CD14-positive monocyte (primary cell): ENCODE measurements at regions not wholly inside any gene's neighbourhood (a gene's known extent, or its start where the extent isn't known, plus 50 kb on each side); places are given as distances from the start of the nearest gene placed in this dataset.

Experiments
- DNase-seq, 3 donors: peaks; one replicate each; pipeline ENCODE4 v3.0.0-alpha.2; 2011 to 2022
- H2AFZ ChIP-seq: 2 replicates; pipeline ENCODE4 v1.6.0; 2012; ENCODE audit warnings: mild to moderate bottlenecking, low read depth, low read length, inconsistent platforms; ENCODE audit not compliant: insufficient read depth, poor library complexity, severe bottlenecking
- H3K27ac ChIP-seq, 2 donors: 1 replicate in 1 of 2; 2 replicates in 1 of 2; pipeline ENCODE4 v1.5.1; 2012 to 2013; ENCODE audit warnings: low read length in 2 of 2, control low read depth in 1 of 2, inconsistent platforms in 1 of 2, low read depth in 1 of 2, mild to moderate bottlenecking in 1 of 2
- H3K27me3 ChIP-seq, 2 donors: one replicate each; pipeline versions ENCODE4 v1.6.0 to v1.6.1; 2011 to 2013; ENCODE audit warnings: low read length in 2 of 2; ENCODE audit not compliant: control insufficient read depth in 2 of 2, insufficient read depth in 2 of 2
- H3K36me3 ChIP-seq, 2 donors: replicated peaks in 1 of 2; 1 replicate in 1 of 2; 2 replicates in 1 of 2; pipeline versions ENCODE4 v1.5.1 to v1.6.1; 2012 to 2013; ENCODE audit warnings: low read length in 2 of 2, control low read depth in 1 of 2, inconsistent platforms in 1 of 2, mild to moderate bottlenecking in 1 of 2; ENCODE audit not compliant: insufficient read depth in 2 of 2, control insufficient read depth in 1 of 2
- H3K4me1 ChIP-seq, 2 donors: 1 replicate in 1 of 2; 2 replicates in 1 of 2; pipeline versions ENCODE4 v1.5.1 to v1.6.1; 2012 to 2013; ENCODE audit warnings: low read length in 2 of 2, control low read depth in 1 of 2, inconsistent platforms in 1 of 2, mild to moderate bottlenecking in 1 of 2, moderate library complexity in 1 of 2; ENCODE audit not compliant: insufficient read depth in 2 of 2, control insufficient read depth in 1 of 2
- H3K4me2 ChIP-seq: replicated peaks from 2 replicates; pipeline ENCODE3; 2012; ENCODE audit warnings: low read length, moderate library complexity, mild to moderate bottlenecking; ENCODE audit not compliant: poor library complexity, severe bottlenecking; ENCODE audit errors: extremely low read depth
- H3K4me3 ChIP-seq, 3 experiments: fragments of 200-600 bp in 1 of 3; sonication (generic) in 1 of 3; replicated peaks in 1 of 3; 1 replicate in 2 of 3; 2 replicates in 1 of 3; pipeline ENCODE4 v1.5.1; 2011 to 2013; ENCODE audit warnings: low read length in 3 of 3, mild to moderate bottlenecking in 3 of 3, control low read depth in 2 of 3, low read depth in 2 of 3, inconsistent platforms in 1 of 3, moderate library complexity in 1 of 3
- H3K79me2 ChIP-seq: 2 replicates; pipeline ENCODE4 v1.6.0; 2012; ENCODE audit warnings: mild to moderate bottlenecking, control low read depth, inconsistent platforms, low read length, moderate library complexity; ENCODE audit not compliant: insufficient read depth
- H3K9ac ChIP-seq: 2 replicates; pipeline ENCODE4 v1.6.0; 2017; ENCODE audit warnings: low read length, mild to moderate bottlenecking; ENCODE audit not compliant: insufficient read depth, poor library complexity, severe bottlenecking
- H3K9me3 ChIP-seq, 2 donors: replicated peaks in 1 of 2; 1 replicate in 1 of 2; 2 replicates in 1 of 2; pipeline versions ENCODE4 v1.5.1 to v1.6.1; 2012 to 2013; ENCODE audit warnings: low read length in 2 of 2, control low read depth in 1 of 2; ENCODE audit not compliant: control insufficient read depth in 1 of 2, insufficient read depth in 1 of 2
- H4K20me1 ChIP-seq: 2 replicates; pipeline ENCODE4 v1.6.0; 2012; ENCODE audit warnings: mild to moderate bottlenecking, low read length, control low read depth, moderate library complexity; ENCODE audit not compliant: insufficient read depth
- H3K27ac Mint-ChIP-seq, 7 donors: one replicate each; pipeline ENCODE4 v1.8.0; 2020; ENCODE audit warnings: mild to moderate bottlenecking in 7 of 7, mixed read lengths in 7 of 7, moderate library complexity in 6 of 7, inconsistent platforms in 2 of 7
- H3K27me3 Mint-ChIP-seq, 3 donors: one replicate each; pipeline ENCODE4 v1.8.0; 2021 to 2022; ENCODE audit warnings: low read depth in 3 of 3, mild to moderate bottlenecking in 3 of 3, mixed read lengths in 3 of 3, moderate library complexity in 3 of 3, inconsistent platforms in 1 of 3
- H3K36me3 Mint-ChIP-seq, 2 donors: one replicate each; pipeline ENCODE4 v1.8.0; 2020; ENCODE audit warnings: mixed read lengths in 2 of 2, inconsistent platforms in 1 of 2, mild to moderate bottlenecking in 1 of 2
- H3K4me1 Mint-ChIP-seq: one replicate; pipeline ENCODE4 v1.8.0; 2020; ENCODE audit warnings: mild to moderate bottlenecking, mixed read lengths
- H3K4me3 Mint-ChIP-seq, 2 donors: one replicate each; pipeline ENCODE4 v1.8.0; 2020; ENCODE audit warnings: mild to moderate bottlenecking in 2 of 2, mixed read lengths in 2 of 2, moderate library complexity in 1 of 2
- H3K9me3 Mint-ChIP-seq, 7 donors: one replicate each; pipeline ENCODE4 v1.8.0; 2020 to 2022; ENCODE audit warnings: mixed read lengths in 7 of 7, mild to moderate bottlenecking in 6 of 7, moderate library complexity in 6 of 7, inconsistent platforms in 2 of 7
- CTCF ChIP-seq: fragments of 200-600 bp; IDR thresholded peaks from one replicate; pipeline ENCODE4 v1.8.0; 2022; ENCODE audit warnings: antibody characterized with exemption, mild to moderate bottlenecking
- WGBS: methylation state at CpG from one replicate; pipeline ENCODE4 v1.1.5; 2013; ENCODE audit warnings: missing lambda C conversion rate; ENCODE audit not compliant: insufficient coverage; 5-methylcytosine and 5-hydroxymethylcytosine counted together
- intact Hi-C, 2 donors: fragments of 100-400 bp; cut with micrococcal nuclease; formaldehyde crosslinking; loops; one replicate each; pipeline versions ENCODE4 v1.15.0 to v1.15.1; 2023

DNA sequence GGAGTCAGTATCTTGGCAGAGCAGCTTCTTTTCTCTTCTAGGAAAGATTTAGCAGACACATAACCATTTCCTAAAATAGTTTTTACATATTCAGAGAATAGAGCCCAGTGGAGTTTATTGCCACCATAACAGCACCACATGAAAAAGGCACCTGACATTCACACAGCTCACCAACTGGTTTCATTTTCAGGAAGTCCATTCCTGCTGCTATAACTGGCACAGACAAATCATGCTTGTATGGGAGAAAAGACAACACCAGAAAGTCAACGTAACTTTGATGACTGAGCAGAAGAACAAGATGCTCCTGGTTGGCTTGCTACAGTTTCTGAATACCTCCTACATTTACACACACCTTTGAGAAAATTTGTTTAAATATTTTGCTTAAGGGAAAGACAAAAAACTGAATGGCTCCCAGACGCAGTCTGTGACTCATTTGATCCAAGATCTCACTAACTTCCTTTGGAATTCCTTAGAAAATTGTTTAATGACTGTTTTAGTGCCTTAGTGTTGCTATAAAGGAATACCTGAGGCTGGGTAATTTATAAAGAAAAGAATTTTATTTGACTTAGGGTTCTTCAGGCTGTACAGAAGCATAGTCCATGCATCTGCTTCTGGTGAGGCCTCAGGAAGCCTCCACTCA, 1380.6 kb downstream of the CDH8 start:
- Histone ChIP-seq H4K20me1 (no peaks in the 10 kb centered on the region), H3K27me3 (no peaks in the 10 kb centered on the region), H3K79me2 (no peaks in the 10 kb centered on the region), H3K4me3 (no peak overlapping the region), H3K9ac (no peak overlapping the region), H3K27ac (no peak overlapping the region), H2AFZ (no peak overlapping the region), H3K4me1 (no peaks in the 10 kb centered on the region), H3K36me3 (no peaks in the 10 kb centered on the region), H3K9me3 (no peaks in the 10 kb centered on the region), H3K4me2 (no peak overlapping the region)
- H3K27ac Mint-ChIP-seq = no peak overlapping the region
- DNase-seq = no peak
- no peak overlapping the region for H3K4me3 Mint-ChIP-seq
- no peaks in the 10 kb centered on the region for H3K27me3 Mint-ChIP-seq
- no peaks in the 10 kb centered on the region for H3K36me3 Mint-ChIP-seq
- intact Hi-C loops = no loop called here
- no peaks in the 10 kb centered on the region for H3K4me1 Mint-ChIP-seq
- H3K9me3 Mint-ChIP-seq = peaks cover 0 to 3% (median 0%) of the 10 kb centered on the region in 7 donors
- no peak for TF ChIP-seq CTCF
- WGBS = no CpG with 5 or more reads among the region's 2 CpGs

DNA sequence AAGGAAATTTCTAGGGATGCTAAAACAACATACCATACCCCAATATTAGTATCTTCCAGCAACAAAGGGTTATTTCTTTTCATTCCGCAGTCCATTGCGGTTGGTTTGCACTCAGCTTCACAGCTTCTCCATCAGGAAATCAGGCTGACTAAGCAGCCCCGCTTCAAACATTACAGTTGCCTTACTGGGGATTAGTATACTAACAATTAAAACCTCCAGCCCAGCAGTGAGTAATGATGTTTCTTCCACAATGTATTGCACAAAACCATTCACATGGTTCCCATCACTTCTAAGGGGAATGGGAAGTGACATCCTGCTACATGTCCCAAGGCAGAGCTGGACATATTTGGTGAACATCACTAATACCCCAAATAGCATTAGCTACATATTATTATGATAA, 1384.9 kb downstream of the CDH8 start:
- no peaks in the 10 kb centered on the region for H4K20me1 ChIP-seq
- H3K4me2 ChIP-seq = no peak overlapping the region
- H3K9me3 Mint-ChIP-seq = peaks cover 0 to 2% (median 0%) of the 10 kb centered on the region in 7 donors
- H3K27ac ChIP-seq = no peak overlapping the region
- H3K36me3 Mint-ChIP-seq = no peaks in the 10 kb centered on the region
- H3K4me1 Mint-ChIP-seq = no peaks in the 10 kb centered on the region
- H3K27me3 Mint-ChIP-seq = no peaks in the 10 kb centered on the region
- H3K27ac Mint-ChIP-seq = no peak overlapping the region
- H3K4me1 ChIP-seq = no peaks in the 10 kb centered on the region
- intact Hi-C loops = no loop called here
- H3K4me3 Mint-ChIP-seq = no peak overlapping the region
- no peak overlapping the region for H2AFZ ChIP-seq
- no peak overlapping the region for H3K4me3 ChIP-seq
- WGBS = no CpG with 5 or more reads among the region's 3 CpGs
- no peak overlapping the region for H3K9ac ChIP-seq
- no peak for DNase-seq
- no peak for TF ChIP-seq CTCF
- no peaks in the 10 kb centered on the region for H3K79me2 ChIP-seq
- H3K27me3 ChIP-seq = no peaks in the 10 kb centered on the region
- no peaks in the 10 kb centered on the region for H3K36me3 ChIP-seq
- no peaks in the 10 kb centered on the region for H3K9me3 ChIP-seq
